ENCODE measurements at regions not wholly inside any gene's neighbourhood (a gene's known extent, or its start where the extent isn't known, plus 50 kb on each side); places are given as distances from the start of the nearest gene placed in this dataset.

DNA sequence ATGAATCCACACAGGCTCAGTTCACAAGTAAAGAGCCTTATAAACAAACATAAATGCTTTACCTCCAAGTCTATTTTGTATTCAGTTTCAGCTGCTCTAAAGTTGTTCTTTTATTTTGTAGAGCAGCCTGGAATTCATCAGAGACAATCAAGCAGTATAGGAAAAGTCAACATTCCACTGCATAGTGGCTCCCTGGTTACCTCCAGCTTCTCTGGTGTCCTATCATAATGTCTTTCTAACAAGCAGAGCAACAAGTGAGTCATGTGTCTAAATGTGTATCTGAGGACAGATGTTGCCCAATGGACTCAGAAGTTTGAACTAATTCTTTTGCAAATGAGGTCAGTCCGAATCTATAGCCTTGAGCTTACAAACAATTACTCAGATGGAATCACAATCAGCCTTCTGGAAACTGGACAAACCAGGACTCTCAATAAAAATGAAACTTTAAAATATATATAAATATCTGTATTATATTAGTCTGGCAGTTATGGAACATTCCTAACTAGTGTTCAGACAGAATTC, 292.0 kb upstream of the TOM1L1 start:
- H3K9me3 ChIP-seq (ENCODE audit: control insufficient read depth, low read depth, low read length) = no peaks in the 10 kb centered on the region
- FAIRE-seq (no peak), DNase-seq (ENCODE audit: low read depth, low spot score) (no peak)
- H3K4me2 ChIP-seq (ENCODE audit: control insufficient read depth, extremely low read depth, insufficient read depth, low read depth, low read length) = no peak overlapping the region
- H3K9ac ChIP-seq (ENCODE audit: control insufficient read depth, extremely low read depth, insufficient read depth, low read length) = no peak overlapping the region
- no peaks in the 10 kb centered on the region for H3K4me1 ChIP-seq (ENCODE audit: control insufficient read depth, extremely low read depth, insufficient read depth, low read length)
- H3K27me3 ChIP-seq (ENCODE audit: control insufficient read depth, extremely low read depth, insufficient read depth, low read length) = no peaks in the 10 kb centered on the region
- no peak for TF ChIP-seq EZH2 (IDR thresholded peaks at IDR 0.05; ENCODE audit: low read length)
- TF ChIP-seq, protein P1, sequence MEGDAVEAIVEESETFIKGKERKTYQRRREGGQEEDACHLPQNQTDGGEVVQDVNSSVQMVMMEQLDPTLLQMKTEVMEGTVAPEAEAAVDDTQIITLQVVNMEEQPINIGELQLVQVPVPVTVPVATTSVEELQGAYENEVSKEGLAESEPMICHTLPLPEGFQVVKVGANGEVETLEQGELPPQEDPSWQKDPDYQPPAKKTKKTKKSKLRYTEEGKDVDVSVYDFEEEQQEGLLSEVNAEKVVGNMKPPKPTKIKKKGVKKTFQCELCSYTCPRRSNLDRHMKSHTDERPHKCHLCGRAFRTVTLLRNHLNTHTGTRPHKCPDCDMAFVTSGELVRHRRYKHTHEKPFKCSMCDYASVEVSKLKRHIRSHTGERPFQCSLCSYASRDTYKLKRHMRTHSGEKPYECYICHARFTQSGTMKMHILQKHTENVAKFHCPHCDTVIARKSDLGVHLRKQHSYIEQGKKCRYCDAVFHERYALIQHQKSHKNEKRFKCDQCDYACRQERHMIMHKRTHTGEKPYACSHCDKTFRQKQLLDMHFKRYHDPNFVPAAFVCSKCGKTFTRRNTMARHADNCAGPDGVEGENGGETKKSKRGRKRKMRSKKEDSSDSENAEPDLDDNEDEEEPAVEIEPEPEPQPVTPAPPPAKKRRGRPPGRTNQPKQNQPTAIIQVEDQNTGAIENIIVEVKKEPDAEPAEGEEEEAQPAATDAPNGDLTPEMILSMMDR (optimal IDR thresholded peaks at IDR 0.05 in 1 of 3, IDR thresholded peaks at IDR 0.05 in 1 of 3, conservative IDR thresholded peaks at IDR 0.05 in 1 of 3; ENCODE audit: extremely low read depth in 1 of 3, insufficient read depth in 2 of 3, low read length in 3 of 3) = no peak
- H3K27ac ChIP-seq (ENCODE audit: control insufficient read depth, insufficient read depth, low read length) = no peak overlapping the region
- no peaks in the 10 kb centered on the region for H3K9me1 ChIP-seq (ENCODE audit: control insufficient read depth, extremely low read depth, insufficient read depth, low read length)
- no peaks in the 10 kb centered on the region for H3K36me3 ChIP-seq (ENCODE audit: control insufficient read depth in 2 of 2, extremely low read depth in 1 of 2, insufficient read depth in 2 of 2, low read length in 2 of 2)
- no peaks in the 10 kb centered on the region for H4K20me1 ChIP-seq (ENCODE audit: control insufficient read depth, extremely low read depth, insufficient read depth, low read length)
- H2AFZ ChIP-seq (ENCODE audit: control insufficient read depth, low read length) = no peak overlapping the region
- dilution Hi-C loops (cut with MboI; ENCODE audit: extremely low pct_ligation_motif_present, low sequenced_read_pairs) = no loop called here
- H3K4me3 ChIP-seq (ENCODE audit: control insufficient read depth in 2 of 3, extremely low read depth in 1 of 3, insufficient read depth in 2 of 3, low read depth in 1 of 3, low read length in 3 of 3) = no peak overlapping the region
- H3K79me2 ChIP-seq (ENCODE audit: control insufficient read depth, insufficient read depth, low read length) = no peaks in the 10 kb centered on the region

DNA sequence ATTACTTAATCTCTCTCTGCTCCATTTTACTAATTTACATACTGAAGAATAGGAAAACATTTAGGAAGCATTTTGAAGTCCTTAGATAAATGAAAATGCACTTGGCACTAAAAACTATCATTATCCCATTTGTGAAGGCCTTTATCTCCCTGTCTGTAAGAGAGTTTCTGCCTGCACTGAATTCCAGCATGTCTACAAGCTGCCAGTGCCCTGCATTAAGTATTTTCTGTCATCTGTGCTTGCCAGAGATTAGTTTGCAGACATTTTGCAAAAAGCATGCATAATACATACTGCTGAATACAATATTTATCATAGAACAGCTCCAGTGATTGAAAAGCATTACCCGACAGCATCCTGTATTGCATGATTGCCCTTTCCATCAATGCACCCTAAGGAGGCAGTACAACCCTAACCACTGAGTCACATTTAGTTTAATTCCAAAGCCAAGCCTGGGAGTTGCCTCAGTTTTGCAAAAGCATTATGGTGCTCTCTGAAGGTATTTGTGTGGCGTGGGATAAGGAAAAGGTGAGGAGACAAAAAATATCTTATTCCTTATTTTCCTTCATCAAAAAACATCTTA, 280.2 kb upstream of the TOM1L1 start:
- H3K9ac ChIP-seq (ENCODE audit: control insufficient read depth, extremely low read depth, insufficient read depth, low read length) = no peak overlapping the region
- H3K79me2 ChIP-seq (ENCODE audit: control insufficient read depth, insufficient read depth, low read length) = no peaks in the 10 kb centered on the region
- H3K4me1 ChIP-seq (ENCODE audit: control insufficient read depth, extremely low read depth, insufficient read depth, low read length) = no peaks in the 10 kb centered on the region
- no peaks in the 10 kb centered on the region for H3K9me1 ChIP-seq (ENCODE audit: control insufficient read depth, extremely low read depth, insufficient read depth, low read length)
- no peak for FAIRE-seq
- H3K36me3 ChIP-seq (ENCODE audit: control insufficient read depth in 2 of 2, extremely low read depth in 1 of 2, insufficient read depth in 2 of 2, low read length in 2 of 2) = no peaks in the 10 kb centered on the region
- H2AFZ ChIP-seq (ENCODE audit: control insufficient read depth, low read length) = no peak overlapping the region
- H4K20me1 ChIP-seq (ENCODE audit: control insufficient read depth, extremely low read depth, insufficient read depth, low read length) = no peaks in the 10 kb centered on the region
- no peaks in the 10 kb centered on the region for H3K27me3 ChIP-seq (ENCODE audit: control insufficient read depth, extremely low read depth, insufficient read depth, low read length)
- no peaks in the 10 kb centered on the region for H3K9me3 ChIP-seq (ENCODE audit: control insufficient read depth, low read depth, low read length)
- H3K4me3 ChIP-seq (ENCODE audit: control insufficient read depth in 2 of 3, extremely low read depth in 1 of 3, insufficient read depth in 2 of 3, low read depth in 1 of 3, low read length in 3 of 3) = no peak overlapping the region
- no peak for DNase-seq (ENCODE audit: low read depth, low spot score)
- TF ChIP-seq, protein P1 (optimal IDR thresholded peaks at IDR 0.05 in 1 of 3, IDR thresholded peaks at IDR 0.05 in 1 of 3, conservative IDR thresholded peaks at IDR 0.05 in 1 of 3; ENCODE audit: extremely low read depth in 1 of 3, insufficient read depth in 2 of 3, low read length in 3 of 3) = peak in 1 of 3 experiments; percentile 17
- no peak for TF ChIP-seq EZH2 (IDR thresholded peaks at IDR 0.05; ENCODE audit: low read length)
- no peak overlapping the region for H3K4me2 ChIP-seq (ENCODE audit: control insufficient read depth, extremely low read depth, insufficient read depth, low read depth, low read length)
- H3K27ac ChIP-seq (ENCODE audit: control insufficient read depth, insufficient read depth, low read length) = no peak overlapping the region
- dilution Hi-C loops (cut with MboI; ENCODE audit: extremely low pct_ligation_motif_present, low sequenced_read_pairs) = no loop called here
